WERI-Rb-1 (cell line): ENCODE measurements at regions not wholly inside any gene's neighbourhood (a gene's known extent, or its start where the extent isn't known, plus 50 kb on each side); places are given as distances from the start of the nearest gene placed in this dataset.

Experiments
- DNase-seq: peaks from one replicate; pipeline ENCODE4 v3.0.0-alpha.2; 2020
- H3K27ac ChIP-seq: fragments of 250-450 bp; sonication (Bioruptor Pico); 2 replicates; pipeline ENCODE4 v1.5.1; 2020; ENCODE audit warnings: mild to moderate bottlenecking, moderate library complexity
- H3K27me3 ChIP-seq: fragments of 250-450 bp; sonication (Bioruptor Pico); 2 replicates; pipeline ENCODE4 v1.5.1; 2021; ENCODE audit warnings: mild to moderate bottlenecking, low read depth, moderate library complexity; ENCODE audit not compliant: insufficient read depth, severe bottlenecking
- H3K36me3 ChIP-seq: fragments of 250-450 bp; sonication (Bioruptor Pico); 2 replicates; pipeline ENCODE4 v1.5.1; 2020; ENCODE audit warnings: mild to moderate bottlenecking, moderate library complexity
- H3K4me3 ChIP-seq: 2 replicates; pipeline ENCODE4 v1.5.1; 2011; ENCODE audit warnings: low read depth, mild to moderate bottlenecking, control low read depth, low read length
- H3K9me3 ChIP-seq: fragments of 250-450 bp; sonication (Bioruptor Pico); 2 replicates; pipeline ENCODE4 v1.5.1; 2021; ENCODE audit warnings: mild to moderate bottlenecking, moderate library complexity; ENCODE audit not compliant: severe bottlenecking
- TF ChIP-seq, protein P1 (sequence below): IDR thresholded peaks from 2 replicates; pipeline ENCODE4 v1.5.1; 2011; ENCODE audit warnings: low read depth, mild to moderate bottlenecking, control low read depth, inconsistent platforms, low read length

DNA sequence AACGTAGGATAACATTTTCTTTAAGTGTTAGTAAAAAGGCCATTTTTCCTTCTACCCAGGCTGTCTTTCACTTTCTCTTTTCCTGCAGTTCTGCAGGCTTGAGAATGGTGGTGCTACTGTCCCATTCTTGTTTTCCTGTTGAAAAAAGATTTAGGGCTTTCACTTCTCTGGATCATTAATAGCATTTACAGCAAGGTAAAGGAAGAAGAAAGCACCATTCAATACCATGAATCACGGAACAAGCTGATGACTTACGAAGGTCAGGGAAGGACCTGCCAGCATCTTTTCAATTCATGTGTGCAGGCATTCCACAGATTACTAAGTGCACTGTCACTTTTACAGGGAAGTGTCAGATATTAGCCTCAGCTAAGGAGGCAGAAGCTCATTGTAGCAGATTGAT lies 292.8 kb downstream of the YTHDC2 start:
- TF ChIP-seq, protein P1, sequence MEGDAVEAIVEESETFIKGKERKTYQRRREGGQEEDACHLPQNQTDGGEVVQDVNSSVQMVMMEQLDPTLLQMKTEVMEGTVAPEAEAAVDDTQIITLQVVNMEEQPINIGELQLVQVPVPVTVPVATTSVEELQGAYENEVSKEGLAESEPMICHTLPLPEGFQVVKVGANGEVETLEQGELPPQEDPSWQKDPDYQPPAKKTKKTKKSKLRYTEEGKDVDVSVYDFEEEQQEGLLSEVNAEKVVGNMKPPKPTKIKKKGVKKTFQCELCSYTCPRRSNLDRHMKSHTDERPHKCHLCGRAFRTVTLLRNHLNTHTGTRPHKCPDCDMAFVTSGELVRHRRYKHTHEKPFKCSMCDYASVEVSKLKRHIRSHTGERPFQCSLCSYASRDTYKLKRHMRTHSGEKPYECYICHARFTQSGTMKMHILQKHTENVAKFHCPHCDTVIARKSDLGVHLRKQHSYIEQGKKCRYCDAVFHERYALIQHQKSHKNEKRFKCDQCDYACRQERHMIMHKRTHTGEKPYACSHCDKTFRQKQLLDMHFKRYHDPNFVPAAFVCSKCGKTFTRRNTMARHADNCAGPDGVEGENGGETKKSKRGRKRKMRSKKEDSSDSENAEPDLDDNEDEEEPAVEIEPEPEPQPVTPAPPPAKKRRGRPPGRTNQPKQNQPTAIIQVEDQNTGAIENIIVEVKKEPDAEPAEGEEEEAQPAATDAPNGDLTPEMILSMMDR, result peak; percentile 61
- DNase-seq, result no peak
- Histone ChIP-seq H3K27me3 (no peaks in the 10 kb centered on the region), H3K9me3 (no peaks in the 10 kb centered on the region), H3K27ac (peak overlapping the region; percentile 20), H3K36me3 (no peaks in the 10 kb centered on the region), H3K4me3 (no peak overlapping the region)

DNA sequence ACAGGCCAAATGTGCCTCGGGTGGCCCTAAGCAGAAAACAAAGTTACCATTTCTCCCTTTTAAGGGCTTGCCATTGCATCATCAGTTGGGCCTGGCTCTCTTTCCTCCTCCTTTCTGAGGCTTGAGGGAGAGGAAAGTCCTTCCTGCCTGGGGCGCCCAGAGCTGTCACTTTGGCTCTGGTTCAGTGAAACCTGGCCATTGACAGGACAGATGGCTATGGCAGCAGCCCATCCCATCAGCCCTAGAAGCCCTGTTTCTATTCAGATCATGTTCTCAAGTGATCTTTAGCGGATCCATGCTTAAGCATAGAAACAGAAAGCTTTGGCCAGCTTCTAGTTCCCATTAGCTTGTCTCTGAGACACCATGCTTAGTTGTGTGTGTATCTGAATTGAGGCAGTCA lies 293.4 kb downstream of the YTHDC2 start:
- no peaks in the 10 kb centered on the region for H3K36me3 ChIP-seq
- peak; percentile 69 for DNase-seq
- H3K4me3 ChIP-seq, result peak overlapping the region; percentile 13
- TF ChIP-seq, protein P1, result no peak
- H3K27me3 ChIP-seq, result no peaks in the 10 kb centered on the region
- H3K9me3 ChIP-seq, result no peaks in the 10 kb centered on the region
- peak overlapping the region; percentile 64 for H3K27ac ChIP-seq

DNA sequence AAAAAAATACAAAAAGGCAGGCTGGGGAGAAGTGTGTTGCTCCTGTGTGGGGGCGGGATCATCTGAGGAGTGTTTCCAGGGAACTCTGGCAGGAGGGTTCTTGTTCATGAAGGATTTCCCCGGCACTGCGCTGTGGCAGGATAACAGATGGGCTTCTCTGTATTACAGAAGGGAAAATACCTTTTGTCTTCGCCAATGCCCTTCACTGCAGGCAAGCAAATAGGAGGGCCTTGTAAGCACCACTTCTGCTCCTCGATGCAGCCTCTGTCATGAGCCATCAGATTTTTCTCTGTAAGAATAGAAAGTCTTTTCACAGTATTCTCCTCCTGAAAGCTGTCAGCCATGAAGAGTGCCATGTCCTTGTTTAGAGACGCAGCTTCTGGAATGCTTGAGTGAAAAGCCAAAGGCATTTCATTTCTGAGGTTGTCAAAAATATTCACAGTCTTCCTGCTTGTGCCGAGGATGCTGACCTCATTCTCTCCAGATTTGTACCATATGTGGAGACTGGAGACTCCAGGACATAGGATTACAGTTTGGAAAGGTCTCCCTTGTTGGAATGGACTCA lies 294.0 kb downstream of the YTHDC2 start:
- peak; percentile 75 for DNase-seq

DNA sequence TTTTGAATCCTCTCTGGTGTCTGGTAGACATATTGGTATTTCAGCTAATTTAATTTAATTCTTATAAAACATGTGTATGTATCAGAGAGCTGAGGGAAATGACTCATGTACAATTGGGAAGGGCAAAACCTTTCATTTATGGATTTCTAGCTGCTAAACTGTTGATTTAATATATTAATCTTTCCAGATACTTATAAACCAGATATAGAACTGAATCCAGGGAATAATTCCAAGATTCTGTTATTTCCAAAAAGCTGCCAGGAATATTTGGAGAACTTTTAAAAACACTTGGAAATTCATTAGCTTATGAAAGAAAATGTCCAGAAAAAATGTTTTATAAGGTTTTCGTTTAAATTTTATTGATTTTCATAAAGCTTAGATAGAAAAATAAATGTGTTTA lies 295.5 kb downstream of the YTHDC2 start:
- Histone ChIP-seq H3K27ac (no peak overlapping the region), H3K9me3 (no peaks in the 10 kb centered on the region), H3K36me3 (no peaks in the 10 kb centered on the region), H3K27me3 (no peaks in the 10 kb centered on the region), H3K4me3 (no peak overlapping the region)
- no peak for DNase-seq
- TF ChIP-seq, protein P1, result no peak

More for the DNA sequence above, 294.0 kb downstream of the YTHDC2 start:
- TF ChIP-seq, protein P1, result no peak
- Histone ChIP-seq H3K36me3 (no peaks in the 10 kb centered on the region), H3K27me3 (no peaks in the 10 kb centered on the region), H3K9me3 (no peaks in the 10 kb centered on the region), H3K27ac (peak overlapping the region; percentile 64), H3K4me3 (peak overlapping the region; percentile 18)

DNA sequence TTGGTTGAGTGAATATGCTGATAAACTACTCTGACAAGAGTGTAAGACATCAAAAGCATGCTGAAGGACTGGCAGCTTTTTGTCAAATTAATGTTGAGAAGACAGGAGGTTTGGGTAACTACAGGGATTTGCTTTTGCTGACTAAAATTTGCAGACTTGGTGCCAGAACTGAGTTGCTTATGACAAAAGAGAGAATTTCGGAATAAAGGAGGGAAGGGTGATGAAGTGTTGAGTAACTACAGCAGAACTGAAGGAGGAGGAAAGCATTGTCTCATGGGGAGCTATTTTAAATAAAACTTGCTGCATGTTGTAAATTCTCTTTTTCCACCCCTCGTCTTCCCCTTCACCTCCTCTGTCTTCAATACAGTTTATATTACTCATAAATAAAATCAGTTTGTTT lies 296.1 kb downstream of the YTHDC2 start:
- TF ChIP-seq, protein P1, result no peak
- H3K27me3 ChIP-seq, result no peaks in the 10 kb centered on the region
- H3K9me3 ChIP-seq, result no peaks in the 10 kb centered on the region
- no peak for DNase-seq
- no peak overlapping the region for H3K27ac ChIP-seq
- H3K4me3 ChIP-seq, result no peak overlapping the region
- H3K36me3 ChIP-seq, result no peaks in the 10 kb centered on the region

DNA sequence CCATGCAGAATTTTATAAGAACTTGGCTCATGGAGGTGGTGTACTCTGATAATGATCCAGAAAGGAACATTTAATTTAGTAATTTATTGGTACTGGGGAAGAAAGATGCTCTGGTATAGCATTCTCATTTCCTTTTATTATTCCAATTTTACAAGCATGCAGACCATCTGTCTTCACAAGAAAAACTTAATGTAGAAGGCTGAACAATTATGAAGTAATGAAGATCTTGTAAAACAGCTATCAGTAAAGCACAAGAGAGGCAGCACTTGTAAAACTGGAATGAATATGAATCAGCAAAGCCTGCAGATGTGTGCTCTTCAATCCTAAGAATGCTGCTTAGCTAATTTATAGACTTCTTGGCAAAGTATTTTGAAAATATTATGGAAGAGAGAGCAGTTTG lies 300.0 kb downstream of the YTHDC2 start:
- no peak overlapping the region for H3K4me3 ChIP-seq
- no peaks in the 10 kb centered on the region for H3K36me3 ChIP-seq
- no peak overlapping the region for H3K27ac ChIP-seq
- TF ChIP-seq, protein P1, result no peak
- H3K9me3 ChIP-seq, result no peaks in the 10 kb centered on the region
- no peak for DNase-seq
- H3K27me3 ChIP-seq, result no peaks in the 10 kb centered on the region
